GM12878 (cell line): ENCODE measurements at regions not wholly inside any gene's neighbourhood (a gene's known extent, or its start where the extent isn't known, plus 50 kb on each side); places are given as distances from the start of the nearest gene placed in this dataset.

Source experiments
- ATAC-seq: fragments of 200-7000 bp; cut with Tn5 transposase; 3 replicates; pipeline ENCODE4 v1.9.1; 2020; ENCODE audit warnings: mild to moderate bottlenecking, moderate library complexity
- BruUV-seq: library from RNA; stranded (reverse); fragments of 400-500 nt; replicated peaks from 2 replicates; lab custom pipeline; 2021; lab: Mats Ljungman, UMichigan
- CTCF ChIA-PET: fragments of 300-600 bp; sonication (Branson Sonifier 250); formaldehyde crosslinking; extraction: SDS; loops from one replicate; lab custom pipeline; 2021; ENCODE audit warnings: inconsistent platforms; lab: Yijun Ruan, JAX
- POLR2A ChIA-PET: fragments of 350-600 bp; formaldehyde crosslinking; extraction: SDS; loops from one replicate; lab custom pipeline; 2021; ENCODE audit warnings: inconsistent platforms; lab: Charles Lee
- RAD21 ChIA-PET: fragments of 300-600 bp; sonication (Branson Sonifier 250); formaldehyde crosslinking; loops from one replicate; lab custom pipeline; 2023; ENCODE audit warnings: antibody characterized with exemption; ENCODE audit not compliant: unreplicated experiment; lab: Charles Lee
- SMC1A ChIA-PET: fragments of 300-600 bp; sonication (Branson Sonifier 250); formaldehyde crosslinking; loops from one replicate; lab custom pipeline; 2023; ENCODE audit not compliant: unreplicated experiment, uncharacterized antibody; lab: Charles Lee
- DNase-seq: peaks from one replicate; pipeline ENCODE4 v3.0.0-alpha.2; 2011; ENCODE audit warnings: low read depth, low spot score
- FAIRE-seq: peaks from 3 replicates; lab custom pipeline; 2011; peaks lifted over from hg19 to GRCh38; lab: Jason Lieb, UNC
- H2AFZ ChIP-seq: 2 replicates; pipeline ENCODE4 v1.6.0; 2011; ENCODE audit warnings: low read depth, low read length, control low read depth; ENCODE audit not compliant: control insufficient read depth
- H3K27ac ChIP-seq: 2 replicates; pipeline ENCODE4 v1.5.1; 2011; ENCODE audit warnings: control low read depth; ENCODE audit not compliant: control insufficient read depth, insufficient read depth
- H3K27me3 ChIP-seq, 2 experiments: replicated peaks in 1 of 2; 2 replicates each; pipeline versions ENCODE4 v1.6.0 to v1.6.1; 2011; ENCODE audit warnings: low read length in 1 of 2; ENCODE audit not compliant: control insufficient read depth in 2 of 2, insufficient read depth in 2 of 2
- H3K36me3 ChIP-seq, 2 experiments: 2 replicates each; pipeline ENCODE4 v1.5.1; 2011; ENCODE audit warnings: low read length in 1 of 2; ENCODE audit not compliant: control insufficient read depth in 2 of 2, insufficient read depth in 2 of 2
- H3K4me1 ChIP-seq: 2 replicates; pipeline ENCODE4 v1.6.1; 2011; ENCODE audit warnings: mild to moderate bottlenecking, low read length, moderate library complexity, mixed read lengths; ENCODE audit not compliant: control insufficient read depth, insufficient read depth
- H3K4me2 ChIP-seq: 2 replicates; pipeline ENCODE4 v1.6.0; 2011; ENCODE audit warnings: control low read depth; ENCODE audit not compliant: control insufficient read depth, insufficient read depth
- H3K4me3 ChIP-seq: fragments of 200-600 bp; sonication (generic); 2 replicates; pipeline ENCODE4 v1.5.1; 2016
- H3K79me2 ChIP-seq: 2 replicates; pipeline ENCODE4 v1.6.0; 2011; ENCODE audit warnings: low read length; ENCODE audit not compliant: control insufficient read depth, insufficient read depth
- H3K9ac ChIP-seq: 2 replicates; pipeline ENCODE4 v1.8.0; 2011; ENCODE audit warnings: low read length, control low read depth, mixed read lengths; ENCODE audit not compliant: control insufficient read depth, insufficient read depth
- H3K9me3 ChIP-seq: replicated peaks from 3 replicates; pipeline ENCODE4 v1.5.1; 2011; ENCODE audit warnings: mild to moderate bottlenecking, low read length; ENCODE audit not compliant: control insufficient read depth, insufficient read depth
- H4K20me1 ChIP-seq: 2 replicates; pipeline ENCODE4 v1.6.0; 2011; ENCODE audit not compliant: control insufficient read depth, insufficient read depth
- CBFB ChIP-seq: IDR thresholded peaks from 2 replicates; pipeline ENCODE4 v1.6.1; 2016; ENCODE audit warnings: antibody characterized with exemption, low read depth
- CHD2 ChIP-seq: IDR thresholded peaks from 2 replicates; pipeline ENCODE4 v1.6.1; 2011; ENCODE audit warnings: low read depth, low read length, improper control_type of control experiment, borderline replicate concordance
- ETV6 ChIP-seq, 2 experiments: fragments of 450-650 bp in 1 of 2; IDR thresholded peaks in 1 of 2; conservative IDR thresholded peaks in 1 of 2; 2 replicates each; pipeline ENCODE4 v1.6.1; 2014; ENCODE audit warnings: antibody characterized with exemption in 1 of 2, borderline replicate concordance in 1 of 2, low read depth in 1 of 2, mild to moderate bottlenecking in 1 of 2, moderate library complexity in 1 of 2
- POU2F2 ChIP-seq: IDR thresholded peaks from 3 replicates; pipeline ENCODE4 v1.6.1; 2011; ENCODE audit warnings: low read depth, mild to moderate bottlenecking, low read length, borderline replicate concordance
- WGBS: methylation state at CpG from one replicate; pipeline ENCODE4 v1.1.6; 2016; ENCODE audit warnings: low lambda C conversion rate; ENCODE audit not compliant: insufficient replicate concordance, insufficient coverage; ENCODE audit errors: missing lambda C conversion rate; 5-methylcytosine and 5-hydroxymethylcytosine counted together
- in situ Hi-C: fragments of 300-500 bp; cut with MboI; formaldehyde crosslinking; loops from 9 replicates; pipeline ENCODE4 v1.14.3; 2018; ENCODE audit warnings: mixed read lengths
- intact Hi-C: fragments of 100-400 bp; cut with micrococcal nuclease; formaldehyde crosslinking; loops from one replicate; pipeline ENCODE4 v1.14.2; 2022; ENCODE audit not compliant: unreplicated experiment
- TF ChIP-seq, protein P1 (sequence below): fragments of 150-350 bp; IDR thresholded peaks from 2 replicates; pipeline ENCODE4 v1.6.1; 2014; ENCODE audit warnings: mild to moderate bottlenecking, low read depth, low read length
- TF ChIP-seq, protein P2 (sequence below): fragments of 450-650 bp; IDR thresholded peaks from 2 replicates; pipeline ENCODE4 v1.6.1; 2017; ENCODE audit warnings: mild to moderate bottlenecking, moderate library complexity

DNA sequence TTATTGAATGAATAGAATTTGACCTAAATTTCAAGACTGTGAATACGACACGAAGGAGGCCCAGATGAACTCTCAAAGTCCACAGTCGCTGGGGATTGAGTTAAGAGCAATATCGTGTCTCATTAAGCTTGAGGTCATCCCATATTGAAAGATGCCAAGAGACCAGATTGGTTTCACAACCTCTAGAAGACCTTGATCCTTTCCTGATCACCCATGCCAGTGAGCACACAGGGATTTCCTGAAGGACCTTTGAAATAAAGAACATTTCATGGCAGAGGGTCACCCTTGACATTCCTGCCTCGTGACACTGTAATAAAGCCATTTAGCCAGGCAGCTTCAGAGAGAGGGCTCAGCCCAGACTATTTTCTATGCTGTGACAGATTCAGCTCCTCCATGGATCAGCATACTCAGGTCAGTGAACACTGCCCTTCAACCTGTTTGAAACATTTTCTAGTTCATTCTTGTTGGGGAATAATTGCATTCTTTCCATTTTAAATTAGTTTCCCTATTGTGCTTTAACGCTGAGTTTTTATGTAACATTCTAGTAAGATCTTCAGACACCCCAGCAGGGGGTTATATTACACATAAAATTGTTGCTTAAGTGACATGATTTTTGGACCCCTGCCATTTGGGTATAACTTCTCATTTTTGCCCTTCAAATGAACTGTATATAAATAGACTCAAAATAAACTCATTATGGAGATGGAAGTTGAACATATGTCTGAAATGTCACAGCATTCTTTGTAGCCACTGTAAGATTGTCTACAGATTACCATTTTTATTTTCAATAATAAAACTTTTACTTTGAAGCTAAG lies 213.2 kb downstream of the C12orf50 start:
- no TSS peak for BruUV-seq
- FAIRE-seq, result no peak

More for the DNA sequence above, 213.2 kb downstream of the C12orf50 start:
- DNase-seq (no peak), ATAC-seq (no peak)
- POLR2A ChIA-PET, result no interaction called here
- 12% methylated on average over 6 of the region's 6 CpGs for WGBS
- Histone ChIP-seq H3K9me3 (no peaks in the 10 kb centered on the region), H3K4me3 (no peak overlapping the region), H3K4me2 (no peak overlapping the region), H3K79me2 (no peaks in the 10 kb centered on the region), H3K4me1 (no peaks in the 10 kb centered on the region), H3K27ac (no peak overlapping the region), H3K36me3 (no peaks in the 10 kb centered on the region), H3K9ac (no peak overlapping the region), H3K27me3 (no peaks in the 10 kb centered on the region), H2AFZ (no peak overlapping the region), H4K20me1 (no peaks in the 10 kb centered on the region)
- TF ChIP-seq, protein P1, sequence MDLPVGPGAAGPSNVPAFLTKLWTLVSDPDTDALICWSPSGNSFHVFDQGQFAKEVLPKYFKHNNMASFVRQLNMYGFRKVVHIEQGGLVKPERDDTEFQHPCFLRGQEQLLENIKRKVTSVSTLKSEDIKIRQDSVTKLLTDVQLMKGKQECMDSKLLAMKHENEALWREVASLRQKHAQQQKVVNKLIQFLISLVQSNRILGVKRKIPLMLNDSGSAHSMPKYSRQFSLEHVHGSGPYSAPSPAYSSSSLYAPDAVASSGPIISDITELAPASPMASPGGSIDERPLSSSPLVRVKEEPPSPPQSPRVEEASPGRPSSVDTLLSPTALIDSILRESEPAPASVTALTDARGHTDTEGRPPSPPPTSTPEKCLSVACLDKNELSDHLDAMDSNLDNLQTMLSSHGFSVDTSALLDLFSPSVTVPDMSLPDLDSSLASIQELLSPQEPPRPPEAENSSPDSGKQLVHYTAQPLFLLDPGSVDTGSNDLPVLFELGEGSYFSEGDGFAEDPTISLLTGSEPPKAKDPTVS, result no peak
- TF ChIP-seq POU2F2 (no peak), ETV6 (conservative IDR thresholded peaks at IDR 0.05 in 1 of 2, IDR thresholded peaks at IDR 0.05 in 1 of 2; ENCODE audit: borderline replicate concordance in 1 of 2, low read depth in 1 of 2) (no peak), CHD2 (no peak), CBFB (no peak)
- TF ChIP-seq, protein P2, sequence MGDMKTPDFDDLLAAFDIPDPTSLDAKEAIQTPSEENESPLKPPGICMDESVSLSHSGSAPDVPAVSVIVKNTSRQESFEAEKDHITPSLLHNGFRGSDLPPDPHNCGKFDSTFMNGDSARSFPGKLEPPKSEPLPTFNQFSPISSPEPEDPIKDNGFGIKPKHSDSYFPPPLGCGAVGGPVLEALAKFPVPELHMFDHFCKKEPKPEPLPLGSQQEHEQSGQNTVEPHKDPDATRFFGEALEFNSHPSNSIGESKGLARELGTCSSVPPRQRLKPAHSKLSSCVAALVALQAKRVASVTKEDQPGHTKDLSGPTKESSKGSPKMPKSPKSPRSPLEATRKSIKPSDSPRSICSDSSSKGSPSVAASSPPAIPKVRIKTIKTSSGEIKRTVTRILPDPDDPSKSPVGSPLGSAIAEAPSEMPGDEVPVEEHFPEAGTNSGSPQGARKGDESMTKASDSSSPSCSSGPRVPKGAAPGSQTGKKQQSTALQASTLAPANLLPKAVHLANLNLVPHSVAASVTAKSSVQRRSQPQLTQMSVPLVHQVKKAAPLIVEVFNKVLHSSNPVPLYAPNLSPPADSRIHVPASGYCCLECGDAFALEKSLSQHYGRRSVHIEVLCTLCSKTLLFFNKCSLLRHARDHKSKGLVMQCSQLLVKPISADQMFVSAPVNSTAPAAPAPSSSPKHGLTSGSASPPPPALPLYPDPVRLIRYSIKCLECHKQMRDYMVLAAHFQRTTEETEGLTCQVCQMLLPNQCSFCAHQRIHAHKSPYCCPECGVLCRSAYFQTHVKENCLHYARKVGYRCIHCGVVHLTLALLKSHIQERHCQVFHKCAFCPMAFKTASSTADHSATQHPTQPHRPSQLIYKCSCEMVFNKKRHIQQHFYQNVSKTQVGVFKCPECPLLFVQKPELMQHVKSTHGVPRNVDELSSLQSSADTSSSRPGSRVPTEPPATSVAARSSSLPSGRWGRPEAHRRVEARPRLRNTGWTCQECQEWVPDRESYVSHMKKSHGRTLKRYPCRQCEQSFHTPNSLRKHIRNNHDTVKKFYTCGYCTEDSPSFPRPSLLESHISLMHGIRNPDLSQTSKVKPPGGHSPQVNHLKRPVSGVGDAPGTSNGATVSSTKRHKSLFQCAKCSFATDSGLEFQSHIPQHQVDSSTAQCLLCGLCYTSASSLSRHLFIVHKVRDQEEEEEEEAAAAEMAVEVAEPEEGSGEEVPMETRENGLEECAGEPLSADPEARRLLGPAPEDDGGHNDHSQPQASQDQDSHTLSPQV, result no peak
- SMC1A ChIA-PET, result interaction anchor here (0.9 to 1.0 kb wide), 3 partner anchors 25 to 40 kb away, joined by 3 read pairs; no protein-coding TSS in a partner anchor
- RAD21 ChIA-PET, result no interaction called here
- CTCF ChIA-PET, result no interaction called here
- in situ Hi-C loops, result no loop called here
- intact Hi-C loops, result no loop called here
